ENCODE measurements at regions not wholly inside any gene's neighbourhood (a gene's known extent, or its start where the extent isn't known, plus 50 kb on each side); places are given as distances from the start of the nearest gene placed in this dataset.

- TF ChIP-seq CTCF (IDR thresholded peaks at IDR 0.05), result no peak
- TF ChIP-seq POLR2A (IDR thresholded peaks at IDR 0.05), result no peak
Measured at GRCh38 chr3:76403556-76403955, 618.2 kb upstream of the ZNF717 start.

All from Peyer's patch (tissue), 4 donors.